A549 (cell line): ENCODE measurements at regions not wholly inside any gene's neighbourhood (a gene's known extent, or its start where the extent isn't known, plus 50 kb on each side); places are given as distances from the start of the nearest gene placed in this dataset.

ENCODE experiments used
- ATAC-seq, 2 experiments: fragments of 200-7000 bp in 1 of 2; fragments of >200 bp in 1 of 2; cut with Nextera tagmentation in 1 of 2; cut with Tn5 transposase in 1 of 2; 3 replicates each; pipeline versions ENCODE4 v1.8.0 to v1.9.1; 2018 to 2020; ENCODE audit warnings: mild to moderate bottlenecking in 1 of 2, moderate library complexity in 1 of 2
- CTCF ChIA-PET: fragments of 300-600 bp; sonication (Branson Sonifier 250); formaldehyde crosslinking; extraction: SDS; loops from one replicate; lab custom pipeline; 2021; ENCODE audit warnings: antibody characterized with exemption, inconsistent platforms; lab: Yijun Ruan, JAX
- POLR2A ChIA-PET: fragments of 350-600 bp; formaldehyde crosslinking; extraction: SDS; loops from one replicate; lab custom pipeline; 2021; ENCODE audit warnings: antibody characterized with exemption, inconsistent platforms; lab: Yijun Ruan, JAX
- DNase-seq, 2 experiments: peaks; one replicate each; pipeline versions ENCODE4 v3.0.0 to v3.0.0-alpha.2; 2011 to 2016; ENCODE audit warnings: low read depth in 1 of 2, low spot score in 1 of 2
- FAIRE-seq: peaks from 2 replicates; lab custom pipeline; 2011; peaks lifted over from hg19 to GRCh38; lab: Jason Lieb, UNC
- H3K27ac ChIP-seq, 2 experiments: fragments of >200 bp; sonication (Bioruptor Twin); formaldehyde crosslinking; 3 replicates each; pipeline ENCODE4 v1.5.1; 2016 to 2017
- H3K4me1 ChIP-seq: fragments of >200 bp; sonication (Bioruptor Twin); formaldehyde crosslinking; 3 replicates; pipeline ENCODE4 v1.6.1; 2016
- H3K4me2 ChIP-seq: fragments of >200 bp; sonication (Bioruptor Twin); formaldehyde crosslinking; 3 replicates; pipeline ENCODE4 v1.6.1; 2016
- H3K4me3 ChIP-seq: fragments of >200 bp; sonication (Bioruptor Twin); formaldehyde crosslinking; 3 replicates; pipeline ENCODE4 v1.5.1; 2016
- H3K9me3 ChIP-seq: fragments of >200 bp; sonication (Bioruptor Twin); formaldehyde crosslinking; 3 replicates; pipeline ENCODE4 v1.6.1; 2016
- CHD4 ChIP-seq: fragments of 200-600 bp; sonication (generic); IDR thresholded peaks from 2 replicates; pipeline ENCODE4 v1.6.1; 2016; ENCODE audit warnings: antibody characterized with exemption, mild to moderate bottlenecking, borderline replicate concordance
- CTCF ChIP-seq: fragments of >200 bp; sonication (Bioruptor Twin); formaldehyde crosslinking; IDR thresholded peaks from 3 replicates; pipeline ENCODE4 v1.5.1; 2016
- E2F6 ChIP-seq: IDR thresholded peaks from 2 replicates; pipeline ENCODE4 v1.6.1; 2012; ENCODE audit warnings: low read depth, borderline replicate concordance
- EP300 ChIP-seq, 2 experiments: fragments of >200 bp; sonication (Bioruptor Twin); formaldehyde crosslinking; IDR thresholded peaks; 2 replicates in 1 of 2; 3 replicates in 1 of 2; pipeline ENCODE4 v1.6.1; 2016 to 2017
- FOSL2 ChIP-seq, 2 experiments: fragments of 450-650 bp in 1 of 2; fragments of >200 bp in 1 of 2; sonication (Bioruptor Twin) in 1 of 2; formaldehyde crosslinking; IDR thresholded peaks; 2 replicates each; pipeline versions ENCODE4 v1.5.0 to v1.6.1; 2016 to 2020; ENCODE audit warnings: mild to moderate bottlenecking in 1 of 2, moderate library complexity in 1 of 2
- FOXS1 ChIP-seq: fragments of 250-450 bp; sonication (Bioruptor Pico); IDR thresholded peaks from 2 replicates; pipeline ENCODE4 v1.5.0; 2020; ENCODE audit warnings: mild to moderate bottlenecking, moderate library complexity
- HDAC2 ChIP-seq: fragments of 200-600 bp; sonication (generic); IDR thresholded peaks from 2 replicates; pipeline ENCODE4 v1.6.1; 2016
- HEYL ChIP-seq: fragments of 250-450 bp; sonication (Bioruptor Pico); IDR thresholded peaks from 2 replicates; pipeline ENCODE4 v1.8.0; 2021; ENCODE audit warnings: mild to moderate bottlenecking, moderate library complexity
- HMGXB4 ChIP-seq: fragments of 250-450 bp; sonication (Bioruptor Pico); IDR thresholded peaks from 2 replicates; pipeline ENCODE4 v1.5.0; 2021; ENCODE audit warnings: mild to moderate bottlenecking, moderate library complexity, borderline replicate concordance
- HOXA7 ChIP-seq: fragments of 250-450 bp; sonication (Bioruptor Pico); IDR thresholded peaks from 2 replicates; pipeline ENCODE4 v1.5.0; 2020; ENCODE audit warnings: mild to moderate bottlenecking, moderate library complexity
- HOXB13 ChIP-seq: fragments of 250-450 bp; sonication (Bioruptor Pico); IDR thresholded peaks from 2 replicates; pipeline ENCODE4 v1.5.0; 2020; ENCODE audit warnings: low read depth, mild to moderate bottlenecking, moderate library complexity
- HOXB5 ChIP-seq: fragments of 250-450 bp; sonication (Bioruptor Pico); IDR thresholded peaks from 2 replicates; pipeline ENCODE4 v1.5.0; 2020; ENCODE audit warnings: mild to moderate bottlenecking, moderate library complexity
- KDM1A ChIP-seq: fragments of 200-600 bp; sonication (generic); IDR thresholded peaks from 2 replicates; pipeline ENCODE4 v1.6.1; 2016; ENCODE audit warnings: low read depth, mild to moderate bottlenecking
- MAFK ChIP-seq: fragments of 450-650 bp; IDR thresholded peaks from 2 replicates; pipeline ENCODE4 v1.6.1; 2014; ENCODE audit not compliant: partially characterized antibody
- MAZ ChIP-seq: fragments of 150-350 bp; IDR thresholded peaks from 2 replicates; pipeline ENCODE4 v1.6.1; 2014; ENCODE audit warnings: antibody characterized with exemption, low read depth, low read length, borderline replicate concordance
- MYC ChIP-seq: IDR thresholded peaks from 2 replicates; pipeline ENCODE4 v1.6.1; 2012; ENCODE audit warnings: mild to moderate bottlenecking, inconsistent platforms, low read length, improper control_type of control experiment, borderline replicate concordance
- NFE2L2 ChIP-seq: fragments of 150-350 bp; conservative IDR thresholded peaks from 2 replicates; pipeline ENCODE4 v1.6.1; 2014; ENCODE audit warnings: low read length
- NPAS2 ChIP-seq: fragments of 250-450 bp; sonication (Bioruptor Pico); IDR thresholded peaks from 2 replicates; pipeline ENCODE4 v1.8.0; 2022; ENCODE audit warnings: mild to moderate bottlenecking, moderate library complexity, borderline replicate concordance
- PHF8 ChIP-seq: fragments of 200-600 bp; sonication (generic); IDR thresholded peaks from 2 replicates; pipeline ENCODE4 v1.6.1; 2016; ENCODE audit warnings: low read depth, mild to moderate bottlenecking, antibody characterized with exemption, moderate library complexity, borderline replicate concordance
- POLR2A ChIP-seq: IDR thresholded peaks from 2 replicates; pipeline ENCODE4 v1.6.1; 2012; ENCODE audit warnings: mild to moderate bottlenecking, low read length
- RAD21 ChIP-seq, 2 experiments: fragments of >200 bp in 1 of 2; sonication (Bioruptor Twin) in 1 of 2; formaldehyde crosslinking in 1 of 2; IDR thresholded peaks in 1 of 2; conservative IDR thresholded peaks in 1 of 2; 2 replicates in 1 of 2; 3 replicates in 1 of 2; pipeline ENCODE4 v1.6.1; 2012 to 2018; ENCODE audit warnings: inconsistent platforms in 1 of 2
- SMC3 ChIP-seq: fragments of >200 bp; sonication (Bioruptor Twin); formaldehyde crosslinking; IDR thresholded peaks from 3 replicates; pipeline ENCODE4 v1.6.1; 2018; ENCODE audit warnings: inconsistent platforms
- TFCP2L1 ChIP-seq: fragments of 250-450 bp; sonication (Bioruptor Pico); IDR thresholded peaks from 2 replicates; pipeline ENCODE4 v1.5.0; 2021; ENCODE audit warnings: mild to moderate bottlenecking
- ZC3H11A ChIP-seq: fragments of 450-650 bp; IDR thresholded peaks from 2 replicates; pipeline ENCODE4 v1.6.1; 2014; ENCODE audit warnings: antibody characterized with exemption, mild to moderate bottlenecking
- ZFP36 ChIP-seq: fragments of 450-650 bp; IDR thresholded peaks from 2 replicates; pipeline ENCODE4 v1.6.1; 2014; ENCODE audit warnings: borderline replicate concordance; ENCODE audit not compliant: partially characterized antibody
- WGBS: methylation state at CpG from one replicate; pipeline ENCODE4 v1.1.6; 2017; ENCODE audit errors: missing lambda C conversion rate; 5-methylcytosine and 5-hydroxymethylcytosine counted together

GRCh38 chr6:97820400-97820799, 537.4 kb upstream of the MMS22L start:
- H3K27ac ChIP-seq: no peak overlapping the region
- no peak overlapping the region for H3K4me3 ChIP-seq
- no peak for TF ChIP-seq HOXB13 (CRISPR knock-in tag)
- no peak for TF ChIP-seq HOXB5 (CRISPR knock-in tag)
- no peak for TF ChIP-seq EP300 (IDR thresholded peaks at IDR 0.05)
- TF ChIP-seq RAD21 (conservative IDR thresholded peaks at IDR 0.05 in 1 of 2, IDR thresholded peaks at IDR 0.05 in 1 of 2): no peak
- no peak for TF ChIP-seq HOXA7
- TF ChIP-seq ZC3H11A: no peak
- TF ChIP-seq HEYL (CRISPR knock-in tag): no peak
- TF ChIP-seq SMC3: no peak
- TF ChIP-seq HMGXB4 (CRISPR knock-in tag): no peak
- no peak for TF ChIP-seq POLR2A
- no peak for TF ChIP-seq FOSL2 (IDR thresholded peaks at IDR 0.05)
- TF ChIP-seq FOSL2 (CRISPR knock-in tag; IDR thresholded peaks at IDR 0.05): no peak
- TF ChIP-seq MYC: no peak
- no peak for TF ChIP-seq CHD4
- TF ChIP-seq E2F6: no peak
- no peak for TF ChIP-seq NPAS2
- no peak for TF ChIP-seq NFE2L2
- TF ChIP-seq ZFP36: no peak
- ChIA-PET CTCF (no interaction called here), POLR2A (no interaction called here)
- ATAC-seq: no peak
- no peaks in the 10 kb centered on the region for H3K9me3 ChIP-seq
- WGBS: 32% methylated on average over 5 of the region's 5 CpGs
- DNase-seq: no peak
- no peak overlapping the region for H3K4me2 ChIP-seq
- no peak for FAIRE-seq
- no peaks in the 10 kb centered on the region for H3K4me1 ChIP-seq

GRCh38 chr6:97822632-97823031, 539.6 kb upstream of the MMS22L start:
- no peak for FAIRE-seq
- no peaks in the 10 kb centered on the region for H3K9me3 ChIP-seq
- no peak for ATAC-seq
- H3K27ac ChIP-seq: no peak overlapping the region
- WGBS: 0% methylated on average over 2 of the region's 2 CpGs
- no peak overlapping the region for H3K4me3 ChIP-seq
- ChIA-PET CTCF (no interaction called here), POLR2A (no interaction called here)
- no peak overlapping the region for H3K4me2 ChIP-seq
- TF ChIP-seq TFCP2L1 (CRISPR knock-in tag) (no peak), HOXB5 (CRISPR knock-in tag) (no peak), ZC3H11A (no peak), KDM1A (no peak), MAZ (no peak), CHD4 (no peak), FOXS1 (no peak), SMC3 (no peak), HMGXB4 (CRISPR knock-in tag) (no peak), PHF8 (no peak), CTCF (no peak), E2F6 (no peak), MAFK (no peak), HDAC2 (no peak)
- DNase-seq: no peak
- no peaks in the 10 kb centered on the region for H3K4me1 ChIP-seq
